Skeletal muscle cell (primary cell): ENCODE measurements at regions not wholly inside any gene's neighbourhood (a gene's known extent, or its start where the extent isn't known, plus 50 kb on each side); places are given as distances from the start of the nearest gene placed in this dataset.
A peak's percentile ranks its signal among the peaks of the same experiment; 100 is the strongest.
"Not testable (repeated sequence)": the region's sequence is repeated elsewhere in the genome, so short reads cannot be mapped to it uniquely, and the experiment has no call there.

Experiments used
- DNase-seq: peaks from one replicate; pipeline ENCODE4 v3.0.0-alpha.2; 2010; ENCODE audit warnings: low read depth
- H3K4me3 ChIP-seq: 2 replicates; pipeline ENCODE4 v1.5.1; 2011; ENCODE audit warnings: low read depth, mild to moderate bottlenecking, control low read depth, low read length, moderate library complexity

DNA sequence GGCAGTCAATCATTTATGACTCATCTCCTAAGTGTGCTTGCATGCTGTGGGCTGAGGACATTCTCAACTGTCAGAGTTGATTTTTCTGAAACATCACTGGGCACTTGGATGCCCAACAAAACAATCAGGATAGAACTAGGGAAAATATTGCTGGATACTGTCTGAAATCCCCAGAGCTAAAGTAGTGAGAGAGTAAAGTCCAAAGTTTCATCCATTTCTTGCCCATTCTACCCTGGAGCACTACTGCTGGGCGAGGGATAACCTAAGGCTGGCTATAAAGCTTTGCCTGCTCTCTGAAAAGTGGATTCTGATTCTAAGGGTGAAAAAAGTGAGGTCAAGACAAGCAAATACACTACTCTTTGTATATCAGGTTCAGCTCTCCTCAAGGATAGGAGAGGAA, 279.6 kb upstream of the EDA2R start:
- no peak for DNase-seq
- H3K4me3 ChIP-seq, result no peak overlapping the region

DNA sequence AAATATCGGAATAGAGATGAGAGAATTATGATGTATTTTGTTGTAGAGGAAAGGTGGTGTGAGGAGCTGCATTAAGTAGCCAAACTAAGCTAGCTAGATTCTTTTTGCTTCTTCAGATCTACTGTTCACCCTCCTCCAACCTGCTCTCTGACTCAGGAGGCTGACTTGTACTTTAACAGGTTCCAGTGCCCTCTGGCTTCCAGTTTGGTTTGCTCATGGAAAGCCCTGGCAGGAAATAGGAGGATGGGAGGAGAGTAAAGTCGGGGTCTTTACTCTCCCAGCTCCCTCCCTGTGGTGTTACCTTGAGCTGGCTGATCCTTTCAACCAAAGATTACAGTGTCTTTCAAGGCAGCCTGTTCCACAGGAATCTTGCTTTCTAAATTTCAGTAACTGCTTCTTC, 277.0 kb upstream of the EDA2R start:
- no peak for DNase-seq
- H3K4me3 ChIP-seq, result no peak overlapping the region

DNA sequence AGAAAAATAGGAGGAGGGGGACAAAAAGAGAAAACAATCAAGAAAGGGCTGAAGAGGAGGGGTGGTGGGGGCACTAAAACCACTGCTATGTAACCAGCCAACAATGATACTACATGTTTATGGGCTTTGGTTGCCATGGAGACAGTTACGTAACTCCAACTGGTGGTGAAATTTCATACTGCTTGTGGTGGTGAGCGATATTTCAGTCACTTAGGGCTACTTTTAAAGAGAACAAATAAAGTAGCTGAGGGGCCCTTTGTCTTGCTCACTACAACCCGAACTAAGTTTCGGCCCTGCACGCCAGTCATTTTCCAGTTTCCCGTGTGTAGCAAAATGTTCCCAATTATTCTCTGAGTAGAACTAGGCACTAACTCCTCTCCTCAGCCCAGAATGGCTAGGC, 275.2 kb upstream of the EDA2R start:
- no peak for DNase-seq
- no peak overlapping the region for H3K4me3 ChIP-seq

DNA sequence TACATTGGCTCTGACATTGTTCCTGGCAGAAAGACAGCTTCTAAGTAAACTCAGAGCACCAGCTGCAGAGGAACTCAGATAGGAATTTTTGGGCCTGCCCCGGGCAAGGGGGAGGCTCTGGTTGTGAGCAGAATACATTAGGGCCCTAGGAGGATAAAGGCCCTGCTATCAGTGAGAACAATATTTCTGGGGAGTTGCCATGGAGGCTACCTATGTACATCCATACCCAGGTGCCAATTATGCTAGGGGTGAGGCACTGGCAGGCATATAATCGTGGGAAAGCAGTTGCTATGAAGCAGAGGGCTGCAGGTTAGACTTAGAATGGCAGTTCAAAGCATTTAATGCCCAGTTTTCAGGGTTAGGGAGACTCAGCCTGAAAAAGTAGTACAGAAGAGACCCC, 273.5 kb upstream of the EDA2R start:
- H3K4me3 ChIP-seq, result no peak overlapping the region
- no peak for DNase-seq

DNA sequence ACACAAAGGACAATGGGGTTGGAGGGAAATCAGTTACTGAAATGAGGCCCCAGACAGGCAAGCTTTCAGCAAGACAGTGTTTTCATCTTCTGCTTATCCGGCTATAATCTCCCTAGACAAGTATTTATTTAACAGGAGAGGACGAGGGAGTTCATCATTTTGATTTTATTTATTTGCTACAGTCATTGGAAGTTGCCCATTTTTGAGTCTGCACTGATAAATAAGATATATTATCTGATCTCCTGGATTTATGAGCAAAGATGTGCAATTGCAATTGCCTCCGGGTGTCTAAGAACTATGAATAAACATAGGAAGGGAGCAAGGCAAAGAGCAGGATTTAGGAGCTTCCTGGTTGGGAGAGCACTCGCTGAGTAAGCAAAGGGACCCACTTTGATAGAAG, 263.2 kb upstream of the EDA2R start:
- DNase-seq, result no peak
- no peak overlapping the region for H3K4me3 ChIP-seq

DNA sequence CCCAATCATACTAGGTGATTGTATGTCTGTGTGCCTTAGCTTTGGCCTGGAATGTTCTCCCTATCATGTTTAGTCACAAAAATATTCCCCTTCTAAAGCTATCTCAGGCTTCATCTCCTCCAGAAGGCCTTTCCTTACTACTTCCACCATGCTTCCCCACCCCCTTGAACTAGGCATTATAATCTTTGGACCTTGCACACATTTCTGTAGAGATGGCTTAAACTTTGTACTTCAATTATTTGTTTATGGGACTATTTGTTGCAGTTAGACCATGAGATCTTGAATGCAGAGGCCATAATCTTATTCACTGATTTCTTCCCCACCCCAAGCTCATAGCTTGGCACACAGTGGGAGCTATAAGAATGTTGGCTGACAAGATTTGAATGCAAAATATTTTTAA, 262.0 kb upstream of the EDA2R start:
- DNase-seq, result no peak
- no peak overlapping the region for H3K4me3 ChIP-seq

DNA sequence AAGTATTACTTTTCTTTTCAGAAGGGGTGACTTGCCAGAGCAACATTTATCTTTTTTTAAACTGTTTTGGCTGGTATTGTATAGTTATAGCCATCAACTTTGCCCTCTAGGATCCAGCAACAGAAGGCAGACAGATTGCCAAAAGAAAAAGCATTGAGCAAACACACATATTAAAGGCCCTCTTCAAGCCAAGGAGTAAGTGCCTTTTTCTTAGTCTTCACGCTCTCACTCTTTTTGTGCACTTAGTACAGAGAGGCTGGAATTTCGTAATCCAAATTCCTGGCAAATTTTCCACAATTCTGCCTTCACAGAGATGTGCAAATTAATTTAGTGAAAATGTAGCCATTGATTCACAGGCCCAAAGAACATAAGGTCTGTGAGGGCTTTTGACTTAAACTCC, 253.1 kb upstream of the EDA2R start:
- DNase-seq, result no peak
- no peak overlapping the region for H3K4me3 ChIP-seq

DNA sequence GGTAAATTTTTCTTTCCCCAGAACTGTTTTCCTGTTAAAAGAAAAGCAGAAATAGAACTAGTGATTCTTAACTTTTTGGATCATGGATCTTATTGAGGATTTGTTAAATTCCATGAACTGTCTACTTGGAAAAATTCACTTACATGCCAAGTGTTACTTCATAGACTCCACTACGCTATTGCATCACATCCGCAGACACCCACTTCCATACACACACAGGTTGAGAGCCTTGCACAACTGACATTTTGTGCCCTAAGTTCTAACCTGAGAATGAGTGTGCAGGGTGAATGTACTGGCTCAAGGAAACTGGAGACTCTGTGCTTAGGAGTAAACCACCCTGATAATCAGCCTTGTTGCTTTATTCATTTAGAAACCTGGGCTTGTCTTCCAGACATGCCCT, 250.5 kb upstream of the EDA2R start:
- no peak overlapping the region for H3K4me3 ChIP-seq
- DNase-seq, result no peak

DNA sequence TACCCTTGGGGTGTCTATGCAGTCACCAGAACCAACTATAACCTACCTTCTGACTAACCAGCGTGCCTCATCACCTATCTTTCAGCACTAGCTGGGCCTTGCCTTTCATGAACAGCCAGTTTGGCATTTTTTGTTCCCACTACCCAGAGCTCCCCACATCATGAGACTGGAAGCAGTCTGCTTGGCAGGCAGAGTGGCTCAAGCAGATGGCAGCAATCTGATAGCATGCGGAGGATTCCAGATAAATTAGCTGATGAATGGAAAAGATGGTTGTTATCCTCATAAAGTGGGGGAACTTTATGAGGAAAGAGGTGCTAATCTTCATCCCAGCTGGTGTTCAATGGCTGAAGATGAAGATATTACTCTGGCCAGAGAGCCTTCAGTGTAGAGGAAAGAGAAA, 243.2 kb upstream of the EDA2R start:
- no peak for DNase-seq
- no peak overlapping the region for H3K4me3 ChIP-seq

DNA sequence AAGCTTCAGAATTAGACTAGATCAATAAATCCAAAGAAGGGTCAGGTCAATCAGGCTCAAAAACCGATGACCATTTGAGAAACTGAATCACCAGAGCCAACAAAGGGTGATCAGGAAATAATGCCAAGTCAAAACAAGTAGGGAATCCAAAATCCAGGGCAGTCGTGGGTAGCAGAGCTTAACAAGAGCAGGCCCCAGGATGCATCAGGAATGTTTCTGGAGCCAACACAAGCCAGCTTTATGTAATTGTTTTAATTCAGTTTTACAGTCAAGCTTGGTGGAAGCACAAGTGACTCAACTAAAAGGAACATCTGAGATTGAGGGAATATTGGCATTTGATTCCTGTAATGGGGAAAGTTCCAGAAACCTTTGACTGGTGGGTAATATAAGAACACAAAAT, 237.9 kb upstream of the EDA2R start:
- no peak for DNase-seq
- H3K4me3 ChIP-seq, result no peak overlapping the region

DNA sequence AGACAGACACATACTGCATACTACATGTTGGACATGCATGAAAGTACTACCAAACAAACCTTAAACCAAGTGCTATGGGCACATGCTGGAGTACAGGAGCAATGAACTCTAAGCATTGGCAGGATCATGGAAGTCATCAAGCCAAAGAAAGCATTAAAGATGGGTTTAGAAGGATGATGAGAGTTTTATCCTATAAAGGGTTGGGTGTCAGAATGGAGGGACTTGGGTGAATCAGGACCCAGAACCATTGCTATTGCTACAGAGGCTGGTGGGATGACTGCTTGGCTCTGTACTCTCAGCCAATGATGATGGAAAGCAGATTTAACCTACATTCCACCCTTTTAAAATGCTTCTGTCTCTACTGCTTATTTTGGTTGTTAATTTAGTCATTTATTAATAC, 233.9 kb upstream of the EDA2R start:
- no peak for DNase-seq
- H3K4me3 ChIP-seq, result no peak overlapping the region

DNA sequence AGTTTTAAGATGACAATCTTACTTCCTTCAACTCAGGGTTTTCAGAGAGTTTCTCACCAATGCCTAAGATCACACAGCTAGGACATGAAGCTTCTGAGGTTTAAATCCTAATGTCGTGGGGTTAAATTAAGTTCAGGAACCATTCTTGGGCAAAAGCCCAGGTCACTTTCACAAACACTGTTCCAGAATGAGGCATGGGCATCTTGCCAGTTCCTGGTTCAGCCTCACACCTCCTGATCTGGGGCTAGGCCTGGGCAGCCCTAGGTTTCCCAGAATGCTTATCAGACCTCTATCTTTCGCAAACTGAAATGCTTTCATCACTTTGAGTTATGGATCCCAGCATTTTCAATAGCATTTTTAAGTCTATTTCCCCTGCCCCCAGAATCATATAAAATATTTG, 224.8 kb upstream of the EDA2R start:
- no peak for DNase-seq
- no peak overlapping the region for H3K4me3 ChIP-seq

DNA sequence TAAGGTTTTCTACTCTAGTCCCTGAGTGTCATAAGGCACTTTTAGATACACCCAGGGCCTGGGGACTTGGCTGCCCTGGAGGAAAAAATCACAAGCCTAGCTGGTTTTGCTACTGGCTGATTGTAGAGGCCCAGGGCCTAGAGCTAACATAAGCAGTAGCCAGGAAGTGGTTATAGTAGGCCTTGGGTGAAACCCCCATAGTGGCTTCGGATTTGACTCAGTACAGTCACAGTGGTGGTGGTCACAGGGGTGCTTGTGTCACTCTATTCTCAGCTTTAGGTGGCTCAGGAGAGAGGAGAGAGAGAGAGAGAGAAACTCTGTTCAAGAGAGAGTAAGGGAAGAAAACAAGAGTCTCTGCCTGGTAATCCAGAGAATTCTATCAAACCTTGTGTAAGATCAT, 194.5 kb upstream of the EDA2R start:
- DNase-seq, result no peak
- H3K4me3 ChIP-seq, result no peak overlapping the region

DNA sequence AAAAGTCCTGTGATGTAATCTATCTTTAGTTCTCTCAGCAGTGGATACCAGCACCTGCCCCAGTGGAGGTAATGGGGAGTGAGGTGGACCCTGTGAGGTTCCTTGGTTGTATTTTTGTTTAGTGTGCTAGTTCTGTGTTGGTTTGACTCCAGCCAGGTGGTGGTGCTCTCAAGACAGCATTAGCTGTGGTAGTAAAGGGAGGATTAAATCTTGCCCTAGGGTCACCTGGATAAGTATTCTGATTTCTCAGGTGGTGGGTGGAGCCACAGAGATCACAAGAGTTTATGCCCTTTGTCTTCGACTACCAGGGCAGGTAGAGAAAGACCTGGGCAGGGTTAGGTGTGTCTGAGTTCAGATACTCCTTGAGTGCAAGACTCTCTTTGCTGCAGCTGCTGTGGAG, 176.3 kb upstream of the EDA2R start:
- H3K4me3 ChIP-seq, result no peak overlapping the region
- DNase-seq, result no peak

DNA sequence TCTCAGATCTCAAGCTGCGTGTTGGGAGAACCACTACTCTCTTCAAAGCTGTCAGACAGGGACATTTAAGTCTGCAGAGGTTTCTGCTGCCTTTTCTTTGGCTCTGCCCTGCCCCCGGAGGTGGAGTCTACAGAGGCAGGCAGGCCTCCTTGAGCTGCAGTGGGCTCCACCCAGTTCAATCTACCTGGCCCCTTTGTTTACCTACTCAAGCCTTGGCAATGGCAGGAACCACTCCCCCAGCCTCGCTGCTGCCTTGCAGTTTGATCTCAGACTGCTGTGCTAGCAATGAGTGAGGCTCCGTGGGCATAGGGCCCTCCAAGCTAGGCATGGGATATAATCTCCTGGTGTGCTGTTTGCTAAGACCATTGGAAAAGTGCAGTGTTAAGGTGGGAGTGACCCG, 155.6 kb upstream of the EDA2R start:
- not testable (repeated sequence) for DNase-seq, H3K4me3 ChIP-seq

DNA sequence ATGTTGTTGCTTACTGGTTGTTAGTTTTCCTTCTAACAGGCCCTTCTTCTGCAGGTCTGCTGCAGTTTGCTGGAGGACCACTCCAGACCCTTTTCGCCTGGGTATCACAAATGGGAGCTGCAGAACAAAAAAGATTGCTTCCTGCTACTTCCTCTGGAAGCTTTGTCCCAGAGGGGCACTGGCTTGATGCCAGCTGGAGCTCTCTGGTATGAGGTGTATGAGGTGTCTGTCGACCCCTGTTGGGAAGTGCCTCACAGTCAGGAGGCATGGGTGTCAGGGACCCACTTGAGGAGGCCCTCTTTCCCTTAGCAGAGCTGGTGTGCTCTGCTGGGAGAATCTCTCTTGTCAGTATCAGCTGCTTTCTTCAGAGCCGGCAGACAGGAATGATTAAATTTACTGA, 127.4 kb upstream of the EDA2R start:
- no peak overlapping the region for H3K4me3 ChIP-seq

DNA sequence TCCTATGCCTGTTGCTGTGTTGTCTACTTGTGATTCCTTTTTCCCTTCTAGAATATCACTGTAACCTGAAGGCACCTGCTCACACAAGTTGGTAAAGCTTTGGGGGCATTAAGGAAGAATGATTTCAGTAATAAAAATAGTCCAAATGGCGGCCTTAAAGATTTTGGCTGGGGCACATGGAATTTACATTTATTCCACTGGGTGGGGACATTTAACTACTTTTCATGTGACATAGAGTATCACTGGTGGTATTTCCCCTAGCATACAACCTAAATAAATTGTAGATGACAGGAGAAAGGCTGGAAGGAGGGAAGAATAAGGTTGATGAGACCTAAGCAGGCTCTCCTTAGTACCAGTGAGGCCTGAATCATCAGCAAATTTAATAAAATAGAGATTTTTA, 121.8 kb upstream of the EDA2R start:
- DNase-seq, result no peak
- no peak overlapping the region for H3K4me3 ChIP-seq

More for the DNA sequence above, 127.4 kb upstream of the EDA2R start:
- DNase-seq, result no peak

DNA sequence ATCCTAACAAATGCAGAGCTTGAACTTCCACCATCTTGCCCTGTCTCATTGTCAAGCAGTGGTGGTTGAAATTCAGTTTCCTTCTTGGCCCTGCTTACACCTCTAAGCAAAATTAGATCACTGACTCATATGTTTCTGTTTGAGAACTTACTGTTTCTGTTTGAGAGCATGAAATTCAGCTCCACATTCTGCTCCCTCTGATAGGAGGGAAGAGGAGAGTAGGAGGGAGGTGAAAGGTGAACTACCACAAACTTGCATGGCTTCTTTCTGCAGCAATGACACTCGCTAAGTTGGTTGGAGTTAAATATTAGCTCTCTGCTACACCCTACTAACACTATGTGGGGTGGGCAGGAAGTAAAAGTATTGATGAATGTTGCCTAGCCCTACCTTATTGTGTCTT, 117.8 kb upstream of the EDA2R start:
- DNase-seq, result no peak

DNA sequence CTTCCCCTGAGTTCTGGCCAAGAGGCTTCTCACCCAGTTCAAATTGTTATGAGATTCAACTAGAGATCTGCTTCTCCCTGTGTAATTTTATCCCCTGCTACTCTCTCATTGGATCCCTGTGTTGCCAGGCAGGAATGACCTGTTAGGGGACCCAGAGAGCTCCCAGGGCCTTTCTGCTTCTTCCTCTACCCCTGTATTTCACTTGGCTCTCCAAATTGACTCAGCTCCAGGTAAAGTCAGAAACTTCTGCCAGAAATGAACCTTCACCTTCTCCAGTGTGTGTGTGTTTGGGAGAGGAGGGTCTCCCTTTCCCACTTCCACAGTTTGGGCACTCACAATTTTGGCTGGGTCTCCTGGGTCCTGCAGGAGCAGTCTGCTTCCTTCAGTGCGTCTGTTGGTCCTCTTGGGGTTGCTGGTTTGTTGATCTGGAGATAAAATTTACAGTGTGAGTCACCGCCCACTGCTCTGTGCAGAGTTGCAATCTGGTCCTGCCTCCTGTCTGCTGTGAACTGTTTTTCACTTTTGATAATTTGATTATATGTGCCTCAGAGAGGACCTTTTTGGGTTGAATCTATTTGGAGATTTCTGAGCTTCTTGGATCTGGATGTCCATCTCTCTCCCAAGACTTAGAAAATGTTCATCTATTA, 112.4 kb upstream of the EDA2R start:
- no peak for DNase-seq
- H3K4me3 ChIP-seq, result no peak overlapping the region

More for the DNA sequence above, 117.8 kb upstream of the EDA2R start:
- H3K4me3 ChIP-seq, result no peak overlapping the region

DNA sequence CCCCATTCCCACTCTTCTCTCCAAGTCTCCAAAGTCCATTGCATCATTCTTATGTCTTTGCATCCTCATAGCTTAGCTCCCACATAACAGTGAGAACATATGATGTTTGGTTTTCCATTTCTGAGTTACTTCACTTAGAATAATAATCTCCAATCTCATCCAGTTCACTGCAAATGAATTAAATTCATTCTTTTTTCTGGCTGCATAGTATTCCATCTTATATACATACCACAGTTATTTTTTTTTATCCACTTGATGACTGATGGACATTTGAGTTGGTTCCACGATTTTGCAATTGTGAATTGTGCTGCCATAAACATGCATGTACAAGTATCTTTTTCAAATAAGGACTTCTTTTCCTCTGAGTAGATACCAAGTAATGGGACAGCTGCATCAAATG, 105.6 kb upstream of the EDA2R start:
- DNase-seq, H3K4me3 ChIP-seq: not testable (repeated sequence)

DNA sequence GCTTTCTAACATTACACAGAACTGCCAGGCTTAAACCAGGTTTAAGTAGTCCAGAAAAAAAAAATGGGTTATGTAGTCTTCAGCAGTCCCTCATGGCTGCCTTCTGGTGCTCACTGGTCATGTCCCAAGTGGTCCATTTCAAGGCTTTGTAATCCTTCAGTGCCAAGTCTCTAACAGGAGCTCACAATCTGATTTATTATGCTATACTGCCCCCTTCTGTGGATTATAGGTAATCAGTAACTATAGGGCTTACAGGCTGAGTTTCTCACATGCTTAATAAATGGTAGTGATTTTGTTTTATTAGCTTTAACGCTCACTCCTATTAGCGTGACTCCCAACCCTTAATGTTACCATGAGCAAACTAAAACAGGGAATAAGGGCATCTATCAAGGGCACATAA, 92.5 kb upstream of the EDA2R start:
- peak; percentile 10 for DNase-seq
- no peak overlapping the region for H3K4me3 ChIP-seq

DNA sequence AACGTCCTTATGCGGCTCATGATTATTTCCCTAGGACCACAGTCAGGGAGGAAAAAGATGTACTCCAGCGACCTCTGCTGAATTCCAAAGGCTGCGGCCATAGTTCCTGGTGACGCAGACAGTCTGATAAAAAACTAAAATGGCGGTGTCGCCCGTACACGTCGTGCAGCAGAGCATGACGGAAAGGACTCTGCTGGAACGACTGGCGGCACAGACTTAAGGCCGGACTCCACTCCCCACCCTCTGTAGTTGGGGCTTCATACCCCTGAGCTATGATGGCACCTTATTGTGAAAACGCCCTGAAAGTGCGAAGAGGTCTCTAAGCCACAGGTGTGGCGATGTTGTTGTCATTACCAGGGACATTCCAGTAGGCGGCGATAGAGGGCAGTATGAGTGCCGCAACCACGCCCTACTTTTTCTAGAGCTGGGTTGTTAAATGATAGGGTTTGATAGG, 90.0 kb upstream of the EDA2R start:
- peak overlapping the region; percentile 54 for H3K4me3 ChIP-seq
- DNase-seq, result peak; percentile 17
